ENCODE measurements at regions not wholly inside any gene's neighbourhood (a gene's known extent, or its start where the extent isn't known, plus 50 kb on each side); places are given as distances from the start of the nearest gene placed in this dataset.
"Not testable (repeated sequence)": the region's sequence is repeated elsewhere in the genome, so short reads cannot be mapped to it uniquely, and the experiment has no call there.

DNA sequence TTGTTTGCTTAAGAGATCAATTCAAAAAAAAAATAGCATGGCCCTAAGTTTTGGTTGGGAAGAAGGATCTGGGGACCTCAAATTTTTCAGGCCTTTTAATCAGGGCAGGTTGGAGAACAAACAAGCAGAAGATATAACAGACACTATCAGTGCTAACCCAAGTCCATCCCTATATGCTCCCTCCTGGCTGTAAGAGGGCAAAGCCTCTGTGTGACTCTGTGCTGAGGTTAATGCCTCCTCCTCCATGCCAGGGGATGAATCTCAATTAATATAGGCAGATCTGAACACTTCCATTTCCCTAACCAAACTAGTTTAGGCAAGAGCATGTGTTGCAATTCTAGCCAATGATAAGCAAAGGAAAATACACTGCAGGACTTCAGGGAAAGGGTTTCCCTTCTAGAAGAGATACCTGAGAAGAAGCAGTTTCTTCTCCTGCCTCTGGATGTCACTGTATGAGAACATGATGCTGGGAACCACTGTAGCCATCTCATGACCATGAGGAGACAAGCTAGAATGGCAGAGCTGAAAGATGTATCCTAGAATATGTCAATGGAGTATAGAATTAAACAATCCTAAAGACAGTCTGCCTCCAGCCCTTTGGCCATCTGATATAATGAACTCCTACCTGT lies 76.0 kb downstream of the CHD9NB start:
- FAIRE-seq (no peak), DNase-seq (ENCODE audit: insufficient read length, low spot score) (peak; percentile 26)

DNA sequence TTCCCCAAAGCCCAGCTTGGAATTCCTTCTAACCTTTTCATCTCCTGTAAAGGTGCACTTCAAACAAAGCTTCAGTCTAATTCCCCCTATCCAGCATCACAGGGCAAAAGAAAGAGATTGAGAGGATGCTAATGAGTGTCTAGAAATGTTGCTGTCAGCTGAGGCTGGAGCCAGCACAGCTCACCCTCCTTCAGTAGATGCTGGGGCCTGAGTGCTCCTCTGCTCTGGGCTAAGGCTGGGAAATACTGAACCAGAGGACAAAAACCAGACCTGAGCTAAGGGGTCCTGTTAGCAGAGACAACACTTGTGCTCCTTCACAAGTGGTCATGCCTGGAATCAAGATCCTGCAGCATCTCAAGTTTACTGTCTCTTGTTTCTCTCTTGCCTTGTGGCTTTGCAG lies 85.0 kb downstream of the CHD9NB start:
- DNase-seq (ENCODE audit: insufficient read length, low spot score) = no peak
- no peak for FAIRE-seq

- FAIRE-seq (no peak), DNase-seq (ENCODE audit: insufficient read length, low spot score) (no peak)
These were observed 88.4 kb downstream of the CHD9NB start for GRCh38 chr16:52964290-52964689.

DNA sequence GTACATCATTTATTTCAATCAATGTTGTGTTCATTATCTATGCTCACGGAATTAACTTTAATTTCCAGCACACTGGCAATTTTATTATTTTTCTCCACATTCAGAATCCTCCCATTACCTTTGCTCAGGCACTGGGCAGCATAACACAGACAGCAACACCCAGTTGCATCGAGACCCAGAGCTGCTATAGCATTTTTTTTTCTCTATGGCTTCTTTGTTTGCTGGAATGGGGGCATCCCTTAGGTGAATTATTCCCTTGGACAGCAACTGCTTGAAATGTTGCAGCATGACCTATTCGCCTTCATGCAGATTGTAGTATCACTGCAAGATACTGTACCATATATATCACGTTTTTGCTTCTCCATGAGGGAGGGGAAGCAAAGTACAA lies 88.8 kb downstream of the CHD9NB start:
- no peak for FAIRE-seq

GRCh38 chr16:52963212-52963854 lies 89.4 kb downstream of the CHD9NB start:
- FAIRE-seq (no peak), DNase-seq (ENCODE audit: insufficient read length, low spot score) (no peak)

More for the DNA sequence above, 88.8 kb downstream of the CHD9NB start:
- no peak for DNase-seq (ENCODE audit: insufficient read length, low spot score)

- FAIRE-seq (no peak), DNase-seq (ENCODE audit: insufficient read length, low spot score) (no peak)
These were observed 93.7 kb downstream of the CHD9NB start for GRCh38 chr16:52958951-52959350.

DNA sequence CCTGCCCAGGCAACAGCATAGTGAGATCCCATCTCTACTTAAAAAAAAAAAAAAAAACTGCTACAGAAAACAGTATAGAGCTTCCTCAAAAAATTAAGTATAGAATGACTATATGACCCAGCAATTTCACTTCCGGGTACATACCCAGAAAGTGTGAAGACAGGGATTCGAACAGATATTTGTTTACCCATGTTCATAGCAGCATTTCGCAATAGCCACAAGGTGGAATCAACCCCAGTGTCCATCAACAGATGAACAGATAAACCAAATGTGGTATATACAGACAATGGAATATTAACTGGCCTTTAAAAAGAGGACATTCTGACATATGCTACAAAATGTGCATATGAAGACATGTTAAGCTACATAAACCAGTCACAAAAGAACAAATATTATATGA lies 95.5 kb downstream of the CHD9NB start:
- DNase-seq (ENCODE audit: insufficient read length, low spot score) (no peak), FAIRE-seq (no peak)

GRCh38 chr16:52956044-52956443 lies 96.7 kb downstream of the CHD9NB start:
- FAIRE-seq (no peak), DNase-seq (ENCODE audit: insufficient read length, low spot score) (no peak)

GRCh38 chr16:52953215-52953614 lies 99.5 kb downstream of the CHD9NB start:
- DNase-seq (ENCODE audit: insufficient read length, low spot score) = no peak
- peak; percentile 20 for FAIRE-seq

DNA sequence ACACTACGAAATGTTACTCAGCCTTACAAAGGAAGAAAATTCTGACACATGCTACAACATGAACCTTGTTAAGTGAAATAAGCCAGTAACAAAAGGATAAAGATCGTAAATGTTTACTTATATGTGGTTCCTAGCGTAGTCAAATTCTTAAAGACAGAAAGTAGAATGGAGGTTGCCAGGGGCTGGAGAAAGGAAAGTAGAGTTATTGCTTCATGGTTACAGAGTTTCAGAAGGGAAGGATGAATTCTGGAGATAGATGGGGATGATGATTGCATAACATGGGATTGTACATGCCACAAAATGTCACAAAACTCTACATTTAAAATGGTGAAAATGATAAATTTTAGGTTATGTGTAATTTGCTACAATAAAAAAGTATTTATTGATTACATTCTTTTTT lies 103.8 kb downstream of the CHD9NB start:
- FAIRE-seq (no peak), DNase-seq (ENCODE audit: insufficient read length, low spot score) (no peak)

GRCh38 chr16:52932321-52932720 lies 120.4 kb downstream of the CHD9NB start:
- FAIRE-seq (no peak), DNase-seq (ENCODE audit: insufficient read length, low spot score) (no peak)

GRCh38 chr16:52929478-52930400 lies 123.0 kb downstream of the CHD9NB start:
- FAIRE-seq = no peak
- no peak for DNase-seq (ENCODE audit: insufficient read length, low spot score)

GRCh38 chr16:52928955-52929354 lies 123.7 kb downstream of the CHD9NB start:
- DNase-seq (ENCODE audit: insufficient read length, low spot score) (no peak), FAIRE-seq (no peak)

DNA sequence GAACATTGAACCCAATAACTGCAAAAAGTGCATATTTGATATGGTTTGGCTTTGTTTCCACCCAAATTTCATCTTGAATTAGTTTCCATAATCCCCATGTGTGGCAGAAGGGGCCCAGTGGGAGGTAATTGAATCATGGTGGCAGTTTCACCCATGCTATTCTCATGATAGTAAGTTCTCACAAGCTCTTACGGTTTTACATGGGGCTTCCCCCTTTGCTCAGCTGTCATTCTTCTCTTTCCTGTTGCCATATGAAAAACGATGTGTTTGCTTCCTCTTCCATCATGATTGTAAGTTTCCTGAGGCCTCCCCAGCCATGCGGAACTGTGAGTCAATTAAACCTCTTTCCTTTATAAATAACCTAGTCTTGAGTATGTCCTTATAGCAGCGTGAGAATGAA lies 127.6 kb downstream of the CHD9NB start:
- FAIRE-seq = no peak
- no peak for DNase-seq (ENCODE audit: insufficient read length, low spot score)

- DNase-seq (ENCODE audit: insufficient read length, low spot score) (no peak), FAIRE-seq (no peak)
These were observed 128.5 kb downstream of the CHD9NB start for GRCh38 chr16:52924162-52924561.

- DNase-seq (ENCODE audit: insufficient read length, low spot score) (no peak), FAIRE-seq (no peak)
These were observed 131.6 kb downstream of the CHD9NB start for GRCh38 chr16:52921104-52921503.

DNA sequence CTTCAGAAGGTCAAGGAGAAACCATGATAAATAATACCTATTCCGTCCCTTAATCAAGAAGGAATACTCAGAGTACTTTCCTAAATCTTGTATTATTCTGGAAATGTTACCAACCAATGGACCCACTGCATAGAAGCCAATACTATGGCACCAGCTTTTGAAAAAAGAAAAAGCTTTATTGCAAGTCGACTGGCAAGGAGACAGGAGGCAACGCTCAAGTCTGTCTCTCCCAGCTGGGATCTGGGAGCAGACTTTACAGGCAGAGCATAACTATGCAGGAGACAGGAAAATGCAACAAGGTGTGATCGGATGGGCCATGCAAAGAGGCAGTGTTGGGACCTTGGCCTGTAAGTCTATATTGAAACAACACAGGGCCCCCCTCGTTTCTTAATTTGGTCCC lies 132.4 kb downstream of the CHD9NB start:
- FAIRE-seq (no peak), DNase-seq (ENCODE audit: insufficient read length, low spot score) (no peak)

DNA sequence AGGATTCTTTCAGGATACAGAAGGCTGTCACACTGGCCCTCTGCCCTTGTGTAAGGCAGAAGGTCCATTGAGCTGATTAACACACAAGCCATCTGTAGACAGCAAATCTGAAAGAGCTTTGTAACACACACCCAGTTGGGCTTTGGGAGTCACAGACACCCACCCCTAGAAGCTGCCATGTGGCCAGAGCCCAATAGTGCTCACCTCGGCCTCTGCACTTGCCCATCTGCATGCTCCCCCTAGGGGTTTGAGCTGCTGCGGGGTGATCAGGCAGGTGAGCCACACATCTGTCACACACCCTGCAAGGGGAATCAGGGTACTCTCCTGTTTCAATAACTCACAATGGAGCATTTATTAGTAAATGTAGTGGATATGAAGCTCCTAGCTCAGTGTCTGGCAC lies 138.3 kb downstream of the CHD9NB start:
- FAIRE-seq (no peak), DNase-seq (ENCODE audit: insufficient read length, low spot score) (no peak)

DNA sequence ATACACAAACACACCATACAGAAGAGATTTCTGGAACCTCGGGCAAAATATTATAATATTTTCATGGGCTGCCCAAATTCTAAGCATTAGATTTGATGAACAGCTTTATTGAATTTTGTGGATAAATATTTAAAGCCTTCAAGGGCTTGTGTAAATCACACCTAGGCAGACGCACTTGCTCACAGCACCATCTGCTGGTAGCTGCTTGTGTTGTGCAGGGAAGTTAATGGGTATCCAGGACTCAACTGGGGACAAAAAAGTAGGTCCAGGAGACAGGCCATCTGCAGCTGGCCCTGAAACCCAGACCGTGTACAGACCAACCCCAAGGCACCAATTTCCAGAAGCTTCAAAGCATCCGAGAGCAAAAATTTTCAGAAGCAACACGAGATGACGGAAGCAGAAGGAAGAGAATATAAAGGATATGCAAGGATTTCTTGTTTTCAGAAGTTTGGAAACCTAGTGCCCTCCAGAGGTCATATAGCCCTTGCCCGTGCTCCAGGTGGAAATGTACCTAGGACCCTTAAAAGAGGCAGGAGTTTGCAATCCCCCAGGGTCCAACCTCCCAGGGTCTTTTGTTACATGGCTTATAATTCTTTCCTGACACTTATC lies 140.0 kb downstream of the CHD9NB start:
- FAIRE-seq = peak; percentile 42
- DNase-seq (ENCODE audit: insufficient read length, low spot score) = peak; percentile 45

DNA sequence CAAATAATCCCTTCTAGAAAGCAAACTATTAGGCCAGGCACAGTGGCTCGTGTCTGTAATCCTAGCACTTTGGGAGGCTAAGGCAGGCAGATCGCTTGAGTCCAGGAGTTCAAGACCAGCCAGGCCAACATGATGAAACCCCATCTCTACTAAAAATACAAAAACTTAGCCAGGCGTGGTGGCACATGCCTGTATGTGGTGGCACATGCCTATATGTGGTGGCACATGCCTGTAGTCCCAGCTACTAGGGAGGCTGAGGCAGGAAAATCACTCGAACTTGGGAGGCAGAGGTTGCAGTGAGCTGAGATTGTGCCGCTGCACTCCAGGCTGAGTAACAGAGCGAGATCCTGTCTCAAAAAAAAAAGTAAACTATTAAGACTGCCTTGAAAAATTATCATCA lies 144.6 kb downstream of the CHD9NB start:
- FAIRE-seq; DNase-seq (ENCODE audit: insufficient read length, low spot score): not testable (repeated sequence)

DNA sequence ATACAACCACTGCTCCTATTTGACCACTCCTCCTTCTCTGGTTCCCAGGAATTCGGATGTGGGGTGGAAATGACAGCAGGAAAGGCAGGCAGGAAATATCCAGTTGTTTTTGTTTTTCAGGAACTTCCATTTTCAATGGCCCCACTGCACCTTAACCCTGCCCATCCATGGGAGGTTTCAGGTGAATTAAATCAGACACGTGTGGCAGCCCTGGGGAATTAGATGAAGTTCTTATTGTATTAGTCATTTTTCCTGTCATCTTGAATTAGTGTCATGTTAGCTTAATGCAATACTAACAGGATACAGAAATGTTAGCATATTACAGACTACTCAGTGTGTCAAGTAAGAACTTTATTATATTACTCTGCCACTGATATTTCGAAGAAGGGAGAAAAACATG lies 146.4 kb downstream of the CHD9NB start:
- FAIRE-seq = no peak
- DNase-seq (ENCODE audit: insufficient read length, low spot score) = no peak

Data from HTR-8/SVneo (cell line).